ENCODE measurements at regions not wholly inside any gene's neighbourhood (a gene's known extent, or its start where the extent isn't known, plus 50 kb on each side); places are given as distances from the start of the nearest gene placed in this dataset.

DNA sequence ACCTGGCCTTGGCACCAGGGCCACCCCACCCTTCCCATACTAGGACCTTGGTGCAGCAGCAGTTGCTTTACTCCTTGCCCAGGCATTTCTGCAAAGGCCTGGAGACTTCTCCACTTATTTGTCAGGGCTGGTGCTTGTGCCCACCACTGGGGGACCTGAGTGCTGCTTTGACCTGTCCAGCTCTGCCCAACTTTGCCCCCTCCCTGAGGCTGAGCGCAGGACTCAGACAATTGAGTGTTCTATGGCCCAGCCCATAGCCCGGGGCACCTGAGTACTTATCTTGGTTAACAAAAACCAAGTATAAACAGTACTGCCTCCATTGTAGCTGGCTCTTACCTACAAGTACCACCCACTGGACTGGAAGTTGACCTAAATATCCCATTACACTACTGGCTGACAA, 406.1 kb upstream of the CHD1 start:
- Histone ChIP-seq H3K27me3 (replicated peaks in 1 of 4; ENCODE audit: control extremely low read depth in 1 of 4, control insufficient read depth in 3 of 4, insufficient read depth in 4 of 4, low read length in 3 of 4) (no peaks in the 10 kb centered on the region), H3K9ac (ENCODE audit: low read length) (no peak overlapping the region), H4K20me1 (ENCODE audit: control insufficient read depth, insufficient read depth, low read length, poor library complexity, severe bottlenecking) (no peaks in the 10 kb centered on the region), H2AFZ (ENCODE audit: insufficient read depth, low read depth, low read length, poor library complexity, severe bottlenecking) (no peak overlapping the region), H3K36me3 (replicated peaks in 1 of 2; ENCODE audit: control extremely low read depth in 1 of 2, control insufficient read depth in 1 of 2, extremely low read depth in 1 of 2, insufficient read depth in 2 of 2, low read length in 1 of 2) (no peaks in the 10 kb centered on the region), H3K9me3 (ENCODE audit: control extremely low read depth in 1 of 3, control insufficient read depth in 2 of 3, insufficient read depth in 1 of 3, low read length in 2 of 3) (peaks cover 0 to 10% (median 0%) of the 10 kb centered on the region in 3 donors), H3K79me2 (ENCODE audit: control insufficient read depth, insufficient read depth, low read length) (no peaks in the 10 kb centered on the region), H3K27ac (ENCODE audit: low read length in 2 of 2) (no peak overlapping the region), H3K4me3 (ENCODE audit: control extremely low read depth in 1 of 5, extremely low read depth in 1 of 5, insufficient read depth in 1 of 5, low read depth in 2 of 5, low read length in 4 of 5) (no peak overlapping the region), H3K4me2 (replicated peaks; ENCODE audit: low read depth, low read length, poor library complexity, severe bottlenecking) (no peak overlapping the region), H3K4me1 (ENCODE audit: control insufficient read depth in 2 of 2, insufficient read depth in 2 of 2, low read length in 2 of 2) (no peaks in the 10 kb centered on the region)
- DNase-seq (no peak), ATAC-seq (ENCODE audit: low read depth) (no peak)
- H3K27ac Mint-ChIP-seq, result no peak overlapping the region
- H3K9me3 Mint-ChIP-seq (ENCODE audit: insufficient read depth), result peaks cover 2% of the 10 kb centered on the region
- intact Hi-C loops (cut with micrococcal nuclease), result no loop called here
- TF ChIP-seq EZH2 (IDR thresholded peaks at IDR 0.05; ENCODE audit: borderline replicate concordance, insufficient read depth, low read depth, low read length, poor library complexity, severe bottlenecking), result no peak
- TF ChIP-seq, protein P1, sequence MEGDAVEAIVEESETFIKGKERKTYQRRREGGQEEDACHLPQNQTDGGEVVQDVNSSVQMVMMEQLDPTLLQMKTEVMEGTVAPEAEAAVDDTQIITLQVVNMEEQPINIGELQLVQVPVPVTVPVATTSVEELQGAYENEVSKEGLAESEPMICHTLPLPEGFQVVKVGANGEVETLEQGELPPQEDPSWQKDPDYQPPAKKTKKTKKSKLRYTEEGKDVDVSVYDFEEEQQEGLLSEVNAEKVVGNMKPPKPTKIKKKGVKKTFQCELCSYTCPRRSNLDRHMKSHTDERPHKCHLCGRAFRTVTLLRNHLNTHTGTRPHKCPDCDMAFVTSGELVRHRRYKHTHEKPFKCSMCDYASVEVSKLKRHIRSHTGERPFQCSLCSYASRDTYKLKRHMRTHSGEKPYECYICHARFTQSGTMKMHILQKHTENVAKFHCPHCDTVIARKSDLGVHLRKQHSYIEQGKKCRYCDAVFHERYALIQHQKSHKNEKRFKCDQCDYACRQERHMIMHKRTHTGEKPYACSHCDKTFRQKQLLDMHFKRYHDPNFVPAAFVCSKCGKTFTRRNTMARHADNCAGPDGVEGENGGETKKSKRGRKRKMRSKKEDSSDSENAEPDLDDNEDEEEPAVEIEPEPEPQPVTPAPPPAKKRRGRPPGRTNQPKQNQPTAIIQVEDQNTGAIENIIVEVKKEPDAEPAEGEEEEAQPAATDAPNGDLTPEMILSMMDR (IDR thresholded peaks at IDR 0.05), result no peak
- 100% methylated on average over 1 of the region's 2 CpGs for WGBS (ENCODE audit: insufficient coverage)
- ChIA-PET POLR2A (no interaction called here), CTCF (no interaction called here)
- H3K4me1 Mint-ChIP-seq, result no peaks in the 10 kb centered on the region
- no peak overlapping the region for H3K4me3 Mint-ChIP-seq
- no peaks in the 10 kb centered on the region for H3K27me3 Mint-ChIP-seq

DNA sequence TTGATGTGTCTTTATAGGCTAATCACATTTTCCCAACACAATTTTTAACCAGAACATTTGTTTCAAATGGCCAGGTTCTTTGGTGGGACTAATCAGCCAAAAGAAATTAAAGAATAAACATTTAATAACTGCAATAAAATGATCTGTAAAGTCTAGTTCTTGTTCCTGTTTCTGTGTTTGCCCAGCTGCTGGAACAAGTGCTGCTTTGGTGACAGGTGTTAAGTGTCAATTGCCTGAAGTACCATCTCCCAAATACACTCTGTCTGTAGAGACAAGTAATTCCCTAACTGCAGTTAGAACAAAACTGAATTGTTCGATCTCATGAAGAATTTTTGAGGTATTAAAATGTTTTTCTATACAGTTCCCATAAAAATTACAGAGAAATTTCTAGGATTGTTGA, 402.3 kb upstream of the CHD1 start:
- no peak for DNase-seq
- intact Hi-C loops (cut with micrococcal nuclease), result no loop called here
- no peak overlapping the region for H2AFZ ChIP-seq (ENCODE audit: insufficient read depth, low read depth, low read length, poor library complexity, severe bottlenecking)
- no peaks in the 10 kb centered on the region for H3K79me2 ChIP-seq (ENCODE audit: control insufficient read depth, insufficient read depth, low read length)
- no peak overlapping the region for H3K4me3 ChIP-seq (ENCODE audit: control extremely low read depth in 1 of 5, extremely low read depth in 1 of 5, insufficient read depth in 1 of 5, low read depth in 2 of 5, low read length in 4 of 5)
- Mint-ChIP-seq H3K9me3 (ENCODE audit: insufficient read depth) (peaks cover 2% of the 10 kb centered on the region), H3K4me3 (no peak overlapping the region), H3K27ac (no peak overlapping the region), H3K4me1 (no peaks in the 10 kb centered on the region), H3K27me3 (no peaks in the 10 kb centered on the region)
- H3K9ac ChIP-seq (ENCODE audit: low read length), result no peak overlapping the region
- no peaks in the 10 kb centered on the region for H3K36me3 ChIP-seq (replicated peaks in 1 of 2; ENCODE audit: control extremely low read depth in 1 of 2, control insufficient read depth in 1 of 2, extremely low read depth in 1 of 2, insufficient read depth in 2 of 2, low read length in 1 of 2)
- H4K20me1 ChIP-seq (ENCODE audit: control insufficient read depth, insufficient read depth, low read length, poor library complexity, severe bottlenecking), result no peaks in the 10 kb centered on the region
- H3K9me3 ChIP-seq (ENCODE audit: control extremely low read depth in 1 of 3, control insufficient read depth in 2 of 3, insufficient read depth in 1 of 3, low read length in 2 of 3), result peaks cover 0 to 6% (median 0%) of the 10 kb centered on the region in 3 donors
- POLR2A ChIA-PET, result no interaction called here
- ATAC-seq (ENCODE audit: low read depth), result no peak
- TF ChIP-seq, protein P1 (IDR thresholded peaks at IDR 0.05), result no peak
- no peak for TF ChIP-seq EZH2 (IDR thresholded peaks at IDR 0.05; ENCODE audit: borderline replicate concordance, insufficient read depth, low read depth, low read length, poor library complexity, severe bottlenecking)
- H3K4me2 ChIP-seq (replicated peaks; ENCODE audit: low read depth, low read length, poor library complexity, severe bottlenecking), result no peak overlapping the region
- H3K27ac ChIP-seq (ENCODE audit: low read length in 2 of 2), result no peak overlapping the region
- H3K27me3 ChIP-seq (replicated peaks in 1 of 4; ENCODE audit: control extremely low read depth in 1 of 4, control insufficient read depth in 3 of 4, insufficient read depth in 4 of 4, low read length in 3 of 4), result no peaks in the 10 kb centered on the region
- CTCF ChIA-PET, result no interaction called here
- no CpG with 5 or more reads among the region's 1 CpG for WGBS (ENCODE audit: insufficient coverage)
- no peaks in the 10 kb centered on the region for H3K4me1 ChIP-seq (ENCODE audit: control insufficient read depth in 2 of 2, insufficient read depth in 2 of 2, low read length in 2 of 2)

Data from B cell (primary cell).